Kidney (tissue), 13 donors: ENCODE measurements at regions not wholly inside any gene's neighbourhood (a gene's known extent, or its start where the extent isn't known, plus 50 kb on each side); places are given as distances from the start of the nearest gene placed in this dataset.
"Not testable (repeated sequence)": the region's sequence is repeated elsewhere in the genome, so short reads cannot be mapped to it uniquely, and the experiment has no call there.

Experiments
- DNase-seq, 5 donors: peaks; one replicate each; pipeline ENCODE4 v3.0.0-alpha.2; 2013 to 2020
- FAIRE-seq: peaks from 2 replicates; lab custom pipeline; 2012; peaks lifted over from hg19 to GRCh38; lab: Jason Lieb, UNC
- H3K27ac ChIP-seq, 2 donors: one replicate each; pipeline ENCODE4 v1.7.0; 2013; ENCODE audit warnings: low read depth in 2 of 2, low read length in 2 of 2, inconsistent platforms in 1 of 2
- H3K27me3 ChIP-seq: one replicate; pipeline ENCODE4 v1.7.1; 2013; ENCODE audit warnings: low read length, inconsistent platforms; ENCODE audit not compliant: control insufficient read depth, insufficient read depth
- H3K36me3 ChIP-seq, 3 donors: one replicate each; pipeline versions ENCODE4 v1.7.0 to v1.7.1; 2013; ENCODE audit warnings: low read length in 3 of 3, control low read depth in 1 of 3, inconsistent platforms in 1 of 3; ENCODE audit not compliant: insufficient read depth in 3 of 3, control insufficient read depth in 2 of 3
- H3K4me1 ChIP-seq, 3 donors: one replicate each; pipeline versions ENCODE4 v1.7.0 to v1.7.1; 2013; ENCODE audit warnings: low read length in 3 of 3, inconsistent platforms in 1 of 3, low read depth in 1 of 3; ENCODE audit not compliant: control insufficient read depth in 2 of 3, insufficient read depth in 2 of 3
- H3K4me3 ChIP-seq, 3 donors: one replicate each; pipeline versions ENCODE4 v1.7.0 to v1.8.1; 2013; ENCODE audit warnings: low read length in 3 of 3, control low read depth in 1 of 3, inconsistent platforms in 1 of 3
- H3K9ac ChIP-seq, 3 donors: one replicate each; pipeline versions ENCODE4 v1.7.0 to v1.7.1; 2013; ENCODE audit warnings: low read length in 3 of 3, control low read depth in 1 of 3, inconsistent platforms in 1 of 3
- H3K9me3 ChIP-seq, 3 donors: one replicate each; pipeline versions ENCODE4 v1.7.0 to v1.7.1; 2013; ENCODE audit warnings: low read length in 3 of 3, control low read depth in 1 of 3, inconsistent platforms in 1 of 3; ENCODE audit not compliant: control insufficient read depth in 2 of 3, insufficient read depth in 1 of 3
- intact Hi-C: fragments of 100-400 bp; cut with DNase I; formaldehyde crosslinking; loops from one replicate; pipeline ENCODE4 v1.11.1; 2022
- TF ChIP-seq, protein P1 (sequence below): IDR thresholded peaks from 3 replicates; pipeline ENCODE4 v1.5.1; 2012; ENCODE audit warnings: mild to moderate bottlenecking, moderate library complexity, borderline replicate concordance; ENCODE audit not compliant: insufficient read depth; ENCODE audit errors: extremely low read depth
- donor health status: control.
- donor health status: control.
- donor health status: control.
- donor health status: control.
- donor health status: control.
- donor health status: DM: yes; HTN: yes; CAD: no.
- donor health status: Normal renal cell carcinoma (clear cell type).

GRCh38 chr7:51606601-51607154 lies 290.1 kb upstream of the COBL start:
- H3K4me3 ChIP-seq: no peak overlapping the region
- H3K9me3 ChIP-seq: no peaks in the 10 kb centered on the region
- no peaks in the 10 kb centered on the region for H3K27me3 ChIP-seq
- FAIRE-seq (no peak), DNase-seq (no peak)
- intact Hi-C loops: no loop called here
- TF ChIP-seq, protein P1, sequence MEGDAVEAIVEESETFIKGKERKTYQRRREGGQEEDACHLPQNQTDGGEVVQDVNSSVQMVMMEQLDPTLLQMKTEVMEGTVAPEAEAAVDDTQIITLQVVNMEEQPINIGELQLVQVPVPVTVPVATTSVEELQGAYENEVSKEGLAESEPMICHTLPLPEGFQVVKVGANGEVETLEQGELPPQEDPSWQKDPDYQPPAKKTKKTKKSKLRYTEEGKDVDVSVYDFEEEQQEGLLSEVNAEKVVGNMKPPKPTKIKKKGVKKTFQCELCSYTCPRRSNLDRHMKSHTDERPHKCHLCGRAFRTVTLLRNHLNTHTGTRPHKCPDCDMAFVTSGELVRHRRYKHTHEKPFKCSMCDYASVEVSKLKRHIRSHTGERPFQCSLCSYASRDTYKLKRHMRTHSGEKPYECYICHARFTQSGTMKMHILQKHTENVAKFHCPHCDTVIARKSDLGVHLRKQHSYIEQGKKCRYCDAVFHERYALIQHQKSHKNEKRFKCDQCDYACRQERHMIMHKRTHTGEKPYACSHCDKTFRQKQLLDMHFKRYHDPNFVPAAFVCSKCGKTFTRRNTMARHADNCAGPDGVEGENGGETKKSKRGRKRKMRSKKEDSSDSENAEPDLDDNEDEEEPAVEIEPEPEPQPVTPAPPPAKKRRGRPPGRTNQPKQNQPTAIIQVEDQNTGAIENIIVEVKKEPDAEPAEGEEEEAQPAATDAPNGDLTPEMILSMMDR: no peak
- H3K36me3 ChIP-seq: no peaks in the 10 kb centered on the region
- no peaks in the 10 kb centered on the region for H3K4me1 ChIP-seq
- no peak overlapping the region for H3K9ac ChIP-seq
- no peak overlapping the region for H3K27ac ChIP-seq

DNA sequence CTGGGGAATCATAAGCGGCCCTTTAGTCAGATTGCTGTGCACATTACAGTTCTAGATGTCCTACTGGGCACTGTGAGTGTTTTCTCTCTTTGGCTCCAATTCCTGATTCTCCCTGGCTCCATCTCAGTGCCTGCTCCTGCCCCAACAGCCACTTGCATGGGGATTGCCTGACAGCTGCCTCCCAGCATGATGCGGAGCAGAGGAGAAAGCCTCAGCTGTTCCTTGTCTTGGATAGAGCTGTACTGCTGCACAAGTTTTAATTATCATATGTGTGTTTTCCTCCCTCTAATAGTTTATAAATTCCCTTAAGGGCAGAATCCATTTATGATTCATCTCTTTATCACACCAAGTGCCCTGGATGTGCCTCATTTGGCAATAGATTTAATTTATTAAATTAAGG lies 285.8 kb upstream of the COBL start:
- Histone ChIP-seq H3K27ac (no peak overlapping the region), H3K36me3 (no peaks in the 10 kb centered on the region), H3K9ac (no peak overlapping the region), H3K4me1 (no peaks in the 10 kb centered on the region), H3K4me3 (no peak overlapping the region), H3K9me3 (peaks cover 0 to 4% (median 0%) of the 10 kb centered on the region in 3 donors), H3K27me3 (no peaks in the 10 kb centered on the region)
- DNase-seq (no peak), FAIRE-seq (no peak)
- intact Hi-C loops: no loop called here
- TF ChIP-seq, protein P1: no peak

- Histone ChIP-seq H3K27me3 (no peaks in the 10 kb centered on the region), H3K9ac (no peak overlapping the region), H3K4me1 (no peaks in the 10 kb centered on the region), H3K27ac (no peak overlapping the region), H3K36me3 (no peaks in the 10 kb centered on the region), H3K4me3 (no peak overlapping the region), H3K9me3 (peaks cover 0 to 4% (median 0%) of the 10 kb centered on the region in 3 donors)
- no peak for FAIRE-seq
- DNase-seq: no peak
- intact Hi-C loops: no loop called here
- TF ChIP-seq, protein P1: no peak
Observed at GRCh38 chr7:51601461-51601860, 284.9 kb upstream of the COBL start.

DNA sequence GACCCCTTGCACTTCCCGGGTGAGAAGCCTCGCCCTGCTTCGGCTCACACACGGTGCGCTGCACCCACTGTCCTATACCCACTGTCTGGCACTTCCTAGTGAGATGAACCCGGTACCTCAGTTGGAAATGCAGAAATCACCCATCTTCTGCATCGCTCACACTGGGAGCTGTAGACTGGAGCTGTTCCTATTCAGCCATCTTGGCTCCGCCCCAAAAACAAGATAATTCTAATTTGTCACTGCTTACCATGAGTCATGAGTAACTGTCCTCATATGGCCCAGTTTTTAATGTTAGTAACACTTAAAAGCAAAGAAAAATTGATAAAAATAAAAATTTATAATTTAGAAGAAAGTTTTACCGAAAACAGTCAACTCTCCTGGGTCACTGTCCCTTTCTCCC lies 283.3 kb upstream of the COBL start:
- intact Hi-C loops, DNase-seq, H3K9ac ChIP-seq, H3K27me3 ChIP-seq, H3K36me3 ChIP-seq, H3K4me3 ChIP-seq, H3K9me3 ChIP-seq, H3K27ac ChIP-seq, H3K4me1 ChIP-seq, FAIRE-seq: not testable (repeated sequence)
